H9 (cell line): ENCODE measurements at regions not wholly inside any gene's neighbourhood (a gene's known extent, or its start where the extent isn't known, plus 50 kb on each side); places are given as distances from the start of the nearest gene placed in this dataset.

ENCODE experiments used
- DNase-seq: peaks from one replicate; pipeline ENCODE4 v3.0.0-alpha.2; 2017
- H2AFZ ChIP-seq: one replicate; pipeline ENCODE4 v1.6.1; 2013; ENCODE audit warnings: mild to moderate bottlenecking, low read length, control low read depth, moderate library complexity
- H2AK5ac ChIP-seq: 2 replicates; pipeline ENCODE4 v1.6.1; 2013; ENCODE audit warnings: low read length, control low read depth, mixed read lengths; ENCODE audit not compliant: insufficient read length
- H2BK120ac ChIP-seq: one replicate; pipeline ENCODE4 v1.6.1; 2013; ENCODE audit warnings: low read depth, mild to moderate bottlenecking, low read length, control low read depth, inconsistent platforms; ENCODE audit not compliant: poor library complexity, severe bottlenecking
- H2BK12ac ChIP-seq: 2 replicates; pipeline ENCODE4 v1.6.1; 2013; ENCODE audit warnings: low read length, control low read depth, mixed read lengths, low read depth; ENCODE audit not compliant: insufficient read length
- H2BK15ac ChIP-seq: 2 replicates; pipeline ENCODE4 v1.6.1; 2013; ENCODE audit warnings: low read depth, low read length, control low read depth
- H2BK20ac ChIP-seq: one replicate; pipeline ENCODE4 v1.6.1; 2013; ENCODE audit warnings: low read depth, mild to moderate bottlenecking, low read length, control low read depth, inconsistent platforms; ENCODE audit not compliant: poor library complexity, severe bottlenecking
- H2BK5ac ChIP-seq: 2 replicates; pipeline ENCODE4 v1.6.1; 2013; ENCODE audit warnings: low read length, control low read depth, mixed read lengths; ENCODE audit not compliant: insufficient read length
- H3K14ac ChIP-seq: 2 replicates; pipeline ENCODE4 v1.6.1; 2013; ENCODE audit warnings: low read length, control low read depth; ENCODE audit not compliant: insufficient read depth
- H3K18ac ChIP-seq: 2 replicates; pipeline ENCODE4 v1.6.1; 2013; ENCODE audit warnings: low read depth, mild to moderate bottlenecking, mixed read lengths, low read length, control low read depth; ENCODE audit not compliant: insufficient read length
- H3K23ac ChIP-seq: 2 replicates; pipeline ENCODE4 v1.6.1; 2013; ENCODE audit warnings: low read length, control low read depth, mixed read lengths, low read depth; ENCODE audit not compliant: insufficient read length
- H3K23me2 ChIP-seq: 2 replicates; pipeline ENCODE4 v1.6.1; 2013; ENCODE audit warnings: low read depth, mild to moderate bottlenecking, mixed read lengths, low read length, control low read depth; ENCODE audit not compliant: insufficient read length, poor library complexity, severe bottlenecking
- H3K27ac ChIP-seq: 2 replicates; pipeline ENCODE4 v1.5.1; 2013; ENCODE audit warnings: low read length, control low read depth, mixed read lengths, low read depth; ENCODE audit not compliant: insufficient read length
- H3K27me3 ChIP-seq: 2 replicates; pipeline ENCODE4 v1.6.1; 2013; ENCODE audit warnings: low read length, control low read depth, inconsistent platforms; ENCODE audit not compliant: insufficient read depth
- H3K4ac ChIP-seq: 2 replicates; pipeline ENCODE4 v1.6.1; 2013; ENCODE audit warnings: low read depth, mild to moderate bottlenecking, control low read depth, inconsistent platforms, low read length, moderate library complexity
- H3K4me1 ChIP-seq: 2 replicates; pipeline ENCODE4 v1.6.1; 2013; ENCODE audit warnings: low read length, control low read depth, inconsistent platforms; ENCODE audit not compliant: insufficient read depth
- H3K4me2 ChIP-seq: 2 replicates; pipeline ENCODE4 v1.6.1; 2013; ENCODE audit warnings: low read length, control low read depth, mixed read lengths; ENCODE audit not compliant: insufficient read length, insufficient read depth
- H3K56ac ChIP-seq: 2 replicates; pipeline ENCODE4 v1.6.1; 2013; ENCODE audit warnings: low read depth, mild to moderate bottlenecking, mixed read lengths, low read length, control low read depth; ENCODE audit not compliant: insufficient read length
- H3K79me1 ChIP-seq: 2 replicates; pipeline ENCODE4 v1.6.1; 2013; ENCODE audit warnings: low read depth, mild to moderate bottlenecking, moderate library complexity, low read length, control low read depth, inconsistent platforms; ENCODE audit not compliant: insufficient read depth, poor library complexity, severe bottlenecking
- H3K79me2 ChIP-seq: 2 replicates; pipeline ENCODE4 v1.6.1; 2013; ENCODE audit warnings: low read length, control low read depth, inconsistent platforms; ENCODE audit not compliant: insufficient read depth
- H3K9ac ChIP-seq: 2 replicates; pipeline ENCODE4 v1.6.1; 2013; ENCODE audit warnings: low read length, control low read depth, mixed read lengths; ENCODE audit not compliant: insufficient read length; ENCODE audit errors: extremely low read depth
- H3K9me3 ChIP-seq: one replicate; pipeline ENCODE4 v1.6.1; 2013; ENCODE audit warnings: low read depth, low read length, inconsistent platforms; ENCODE audit not compliant: control insufficient read depth
- H3T11ph ChIP-seq: one replicate; pipeline ENCODE4 v1.6.1; 2013; ENCODE audit warnings: mild to moderate bottlenecking, low read length, control low read depth, inconsistent platforms
- H4K20me1 ChIP-seq: one replicate; pipeline ENCODE4 v1.6.1; 2013; ENCODE audit not compliant: control insufficient read depth, insufficient read length, insufficient read depth
- H4K5ac ChIP-seq: 2 replicates; pipeline ENCODE4 v1.6.1; 2013; ENCODE audit warnings: low read depth, mild to moderate bottlenecking, mixed read lengths, low read length, control low read depth; ENCODE audit not compliant: insufficient read length
- H4K8ac ChIP-seq: replicated peaks from 2 replicates; pipeline ENCODE4 v1.6.1; 2013; ENCODE audit warnings: low read length, control low read depth, mixed read lengths, low read depth; ENCODE audit not compliant: insufficient read length
- H4K91ac ChIP-seq: 2 replicates; pipeline ENCODE4 v1.6.1; 2013; ENCODE audit warnings: low read depth, mild to moderate bottlenecking, moderate library complexity, mixed read lengths, low read length, control low read depth; ENCODE audit not compliant: insufficient read length
- H3K27ac Mint-ChIP-seq, 3 experiments: 2 replicates in 2 of 3; 3 replicates in 1 of 3; pipeline ENCODE4 v1.8.0; 2020 to 2021; ENCODE audit warnings: mixed read lengths in 3 of 3, mild to moderate bottlenecking in 1 of 3, moderate library complexity in 1 of 3
- H3K27me3 Mint-ChIP-seq: 2 replicates; pipeline ENCODE4 v1.8.0; 2021; ENCODE audit warnings: low read depth, mild to moderate bottlenecking, moderate library complexity, mixed read lengths
- H3K36me3 Mint-ChIP-seq, 3 experiments: 2 replicates in 2 of 3; 3 replicates in 1 of 3; pipeline ENCODE4 v1.8.0; 2020 to 2021; ENCODE audit warnings: low read depth in 3 of 3, mixed read lengths in 3 of 3; ENCODE audit not compliant: insufficient read depth in 1 of 3
- H3K4me1 Mint-ChIP-seq, 2 experiments: 2 replicates each; pipeline ENCODE4 v1.8.0; 2020; ENCODE audit warnings: mixed read lengths in 2 of 2
- H3K4me3 Mint-ChIP-seq, 2 experiments: 2 replicates in 1 of 2; 3 replicates in 1 of 2; pipeline ENCODE4 v1.8.0; 2020 to 2021; ENCODE audit warnings: mild to moderate bottlenecking in 2 of 2, mixed read lengths in 2 of 2, moderate library complexity in 1 of 2
- H3K9me3 Mint-ChIP-seq, 2 experiments: 2 replicates in 1 of 2; 3 replicates in 1 of 2; pipeline ENCODE4 v1.8.0; 2020; ENCODE audit warnings: mild to moderate bottlenecking in 2 of 2, mixed read lengths in 2 of 2, moderate library complexity in 1 of 2
- CTCF ChIP-seq: fragments of 200-600 bp; sonication (generic); conservative IDR thresholded peaks from 3 replicates; pipeline ENCODE4 v1.8.0; 2021; ENCODE audit warnings: antibody characterized with exemption, mild to moderate bottlenecking

GRCh38 chr10:78659598-78659967, 409.2 kb upstream of the ZMIZ1 start:
- Histone ChIP-seq H2BK15ac (no peak overlapping the region), H3K79me1 (no peaks in the 10 kb centered on the region), H3K79me2 (no peaks in the 10 kb centered on the region), H3K9me3 (peaks cover 2% of the 10 kb centered on the region), H3K23me2 (no peaks in the 10 kb centered on the region), H3K14ac (no peak overlapping the region), H3K23ac (no peak overlapping the region), H2BK20ac (no peak overlapping the region), H3K56ac (no peak overlapping the region), H2BK120ac (no peak overlapping the region), H3K4me1 (no peaks in the 10 kb centered on the region), H2AK5ac (no peak overlapping the region), H2BK12ac (no peak overlapping the region), H4K20me1 (no peaks in the 10 kb centered on the region), H3K9ac (no peak overlapping the region), H4K8ac (no peak overlapping the region), H3K27me3 (no peaks in the 10 kb centered on the region), H3K18ac (no peak overlapping the region), H3K27ac (no peak overlapping the region), H3K4ac (no peak overlapping the region), H4K91ac (no peak overlapping the region), H2BK5ac (no peak overlapping the region), H3K4me2 (no peak overlapping the region), H2AFZ (no peak overlapping the region), H3T11ph (no peak overlapping the region), H4K5ac (no peak overlapping the region)
- Mint-ChIP-seq H3K4me3 (no peak overlapping the region), H3K4me1 (no peaks in the 10 kb centered on the region; a peak in 1 of 4 replicates), H3K27ac (no peak overlapping the region), H3K9me3 (peaks cover 11 to 14% of the 10 kb centered on the region in 2 experiments; a peak in 4 of 5 replicates), H3K36me3 (peaks cover 0 to 3% (median 2%) of the 10 kb centered on the region in 3 experiments; a peak in 3 of 7 replicates), H3K27me3 (peaks cover 3% of the 10 kb centered on the region)
- no peak for DNase-seq
- no peak for TF ChIP-seq CTCF
